ENCODE measurements at regions not wholly inside any gene's neighbourhood (a gene's known extent, or its start where the extent isn't known, plus 50 kb on each side); places are given as distances from the start of the nearest gene placed in this dataset.
A peak's percentile ranks its signal among the peaks of the same experiment; 100 is the strongest.

DNA sequence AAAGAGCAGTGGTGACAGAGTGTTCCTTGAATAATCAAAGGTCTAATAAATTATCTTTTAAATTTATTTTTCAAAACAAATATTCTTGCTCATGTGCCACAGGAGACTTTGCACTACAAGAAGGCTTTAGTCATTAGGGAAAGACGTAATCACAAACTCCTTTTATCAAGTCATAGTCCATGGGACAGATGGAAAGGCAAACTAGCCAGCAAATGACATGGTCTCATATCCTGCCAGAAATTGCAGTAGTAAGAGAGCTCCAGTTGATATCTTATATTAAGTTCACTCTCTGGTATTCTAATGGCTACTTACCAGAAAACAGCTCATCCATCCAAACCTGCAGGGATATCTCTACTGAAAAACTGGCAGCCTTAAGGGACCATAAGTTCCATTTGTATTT is 225.0 kb upstream of the TP63 start:
- DNase-seq, result no peak
- intact Hi-C loops (cut with DNase I), result no loop called here
- Histone ChIP-seq H3K4me1 (no peaks in the 10 kb centered on the region), H3K27ac (no peak overlapping the region), H3K36me3 (no peaks in the 10 kb centered on the region), H3K27me3 (no peaks in the 10 kb centered on the region), H3K9me3 (no peaks in the 10 kb centered on the region), H3K4me3 (no peak overlapping the region)
- TF ChIP-seq, protein P1, sequence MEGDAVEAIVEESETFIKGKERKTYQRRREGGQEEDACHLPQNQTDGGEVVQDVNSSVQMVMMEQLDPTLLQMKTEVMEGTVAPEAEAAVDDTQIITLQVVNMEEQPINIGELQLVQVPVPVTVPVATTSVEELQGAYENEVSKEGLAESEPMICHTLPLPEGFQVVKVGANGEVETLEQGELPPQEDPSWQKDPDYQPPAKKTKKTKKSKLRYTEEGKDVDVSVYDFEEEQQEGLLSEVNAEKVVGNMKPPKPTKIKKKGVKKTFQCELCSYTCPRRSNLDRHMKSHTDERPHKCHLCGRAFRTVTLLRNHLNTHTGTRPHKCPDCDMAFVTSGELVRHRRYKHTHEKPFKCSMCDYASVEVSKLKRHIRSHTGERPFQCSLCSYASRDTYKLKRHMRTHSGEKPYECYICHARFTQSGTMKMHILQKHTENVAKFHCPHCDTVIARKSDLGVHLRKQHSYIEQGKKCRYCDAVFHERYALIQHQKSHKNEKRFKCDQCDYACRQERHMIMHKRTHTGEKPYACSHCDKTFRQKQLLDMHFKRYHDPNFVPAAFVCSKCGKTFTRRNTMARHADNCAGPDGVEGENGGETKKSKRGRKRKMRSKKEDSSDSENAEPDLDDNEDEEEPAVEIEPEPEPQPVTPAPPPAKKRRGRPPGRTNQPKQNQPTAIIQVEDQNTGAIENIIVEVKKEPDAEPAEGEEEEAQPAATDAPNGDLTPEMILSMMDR (IDR thresholded peaks at IDR 0.05), result no peak
- 55% methylated on average over 1 of the region's 1 CpG for WGBS, 2 donors
- peak in 6 of 8 donors; percentile 47 to 81 (median 72) for ATAC-seq

DNA sequence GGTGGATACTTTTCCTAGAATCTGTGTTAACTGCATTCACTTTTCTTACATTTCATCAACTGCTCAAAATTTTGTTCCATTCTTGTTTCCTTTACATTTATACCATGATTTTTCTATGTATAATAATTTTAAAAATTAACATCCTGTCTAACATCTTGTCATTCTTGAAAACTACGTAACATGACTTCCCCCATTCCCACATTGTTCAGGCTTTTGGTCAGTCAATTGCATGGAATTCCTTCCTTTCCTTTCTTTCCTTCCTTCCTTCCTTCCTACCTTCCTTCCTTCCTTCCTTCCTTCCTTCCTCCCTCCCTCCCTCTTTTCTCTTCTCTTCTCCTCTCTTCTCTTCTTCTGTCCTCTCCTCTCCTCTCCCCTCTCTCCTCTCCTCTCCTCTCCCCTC is 220.7 kb upstream of the TP63 start:
- Histone ChIP-seq H3K9me3 (no peaks in the 10 kb centered on the region), H3K4me1 (no peaks in the 10 kb centered on the region), H3K36me3 (no peaks in the 10 kb centered on the region), H3K27me3 (no peaks in the 10 kb centered on the region), H3K27ac (no peak overlapping the region), H3K4me3 (no peak overlapping the region)
- 71% methylated on average over 1 of the region's 1 CpG for WGBS, 2 donors
- TF ChIP-seq, protein P1 (IDR thresholded peaks at IDR 0.05), result no peak
- intact Hi-C loops (cut with DNase I), result no loop called here
- DNase-seq (no peak), ATAC-seq (no peak)

DNA sequence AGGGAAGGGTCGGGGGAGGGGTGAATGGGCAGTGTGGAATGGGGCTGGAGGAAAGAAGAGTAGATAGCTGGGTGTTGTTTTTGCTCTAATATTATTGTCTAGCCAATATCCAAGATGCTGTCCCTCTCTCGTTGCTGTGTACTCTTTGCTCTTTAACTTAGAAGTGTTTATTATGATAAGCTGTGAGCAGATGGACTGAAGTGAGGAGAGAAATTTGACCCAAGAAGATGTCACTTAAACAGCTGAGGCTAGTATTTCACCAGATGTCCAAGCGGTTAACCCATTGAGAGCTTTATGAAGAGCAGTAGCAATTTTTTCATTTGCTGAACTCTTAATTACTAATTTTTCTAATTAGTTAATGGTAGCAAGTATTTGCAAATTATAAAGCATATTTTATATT is 212.2 kb upstream of the TP63 start:
- H3K4me3 ChIP-seq, result no peak overlapping the region
- intact Hi-C loops (cut with DNase I), result no loop called here
- ATAC-seq, result peak in 1 of 8 donors; percentile 20

GRCh38 chr3:189419683-189420082 is 211.5 kb upstream of the TP63 start:
- 79 to 80% methylated on average over 1 of the region's 1 CpG for WGBS, 2 donors
- Histone ChIP-seq H3K9me3 (no peaks in the 10 kb centered on the region), H3K27me3 (peaks cover 0 to 6% (median 0%) of the 10 kb centered on the region in 7 donors), H3K27ac (no peak overlapping the region), H3K4me3 (no peak overlapping the region), H3K4me1 (no peaks in the 10 kb centered on the region), H3K36me3 (no peaks in the 10 kb centered on the region)
- no peak for ATAC-seq
- TF ChIP-seq, protein P1 (IDR thresholded peaks at IDR 0.05), result no peak
- intact Hi-C loops (cut with DNase I), result no loop called here
- DNase-seq, result no peak

More for the DNA sequence above, 212.2 kb upstream of the TP63 start:
- no peaks in the 10 kb centered on the region for H3K4me1 ChIP-seq
- no peak for DNase-seq
- H3K27ac ChIP-seq, result no peak overlapping the region
- TF ChIP-seq, protein P1 (IDR thresholded peaks at IDR 0.05), result no peak
- H3K27me3 ChIP-seq, result peaks cover 0 to 6% (median 0%) of the 10 kb centered on the region in 7 donors
- no peaks in the 10 kb centered on the region for H3K36me3 ChIP-seq
- no peaks in the 10 kb centered on the region for H3K9me3 ChIP-seq
- WGBS, 2 donors, result 53 to 57% methylated on average over 3 of the region's 3 CpGs
